ENCODE measurements at regions not wholly inside any gene's neighbourhood (a gene's known extent, or its start where the extent isn't known, plus 50 kb on each side); places are given as distances from the start of the nearest gene placed in this dataset.

- DNase-seq (ENCODE audit: low read depth in 2 of 2): no peak
- TF ChIP-seq EZH2 (IDR thresholded peaks at IDR 0.05; ENCODE audit: low read length, missing control alignments) (no peak), CTCF (conservative IDR thresholded peaks at IDR 0.05 in 1 of 2, IDR thresholded peaks at IDR 0.05 in 1 of 2; ENCODE audit: low read depth in 1 of 2, low read length in 2 of 2) (no peak)
- H3K4me2 ChIP-seq (ENCODE audit: extremely low read depth, insufficient read depth, low read length): no peak overlapping the region
- H3K27me3 ChIP-seq (ENCODE audit: control insufficient read depth, insufficient read depth, low read length): no peaks in the 10 kb centered on the region
- no peak overlapping the region for H3K9ac ChIP-seq (ENCODE audit: insufficient read depth, low read length)
- no peaks in the 10 kb centered on the region for H3K36me3 ChIP-seq (ENCODE audit: control insufficient read depth, insufficient read depth, low read length)
- H3K4me1 ChIP-seq (ENCODE audit: control insufficient read depth, extremely low read depth, insufficient read depth, low read length): no peaks in the 10 kb centered on the region
- H3K79me2 ChIP-seq (ENCODE audit: control insufficient read depth, insufficient read depth, low read length): no peaks in the 10 kb centered on the region
- no peak overlapping the region for H3K4me3 ChIP-seq (replicated peaks in 1 of 4; ENCODE audit: control extremely low read depth in 1 of 4, insufficient read depth in 1 of 4, low read depth in 3 of 4, low read length in 4 of 4)
- H3K9me3 ChIP-seq (ENCODE audit: control insufficient read depth, insufficient read depth, low read depth, low read length): no peaks in the 10 kb centered on the region
- no peak overlapping the region for H2AFZ ChIP-seq (ENCODE audit: low read length)
- H3K27ac ChIP-seq (ENCODE audit: insufficient read depth, low read length): no peak overlapping the region
- no peaks in the 10 kb centered on the region for H4K20me1 ChIP-seq (ENCODE audit: control insufficient read depth, extremely low read depth, insufficient read depth, low read length)
Observed at GRCh38 chr6:916131-916530, 223.2 kb upstream of the EXOC2 start.

- H2AFZ ChIP-seq (ENCODE audit: low read length): no peak overlapping the region
- peak overlapping the region; percentile 21 for H3K4me2 ChIP-seq (ENCODE audit: extremely low read depth, insufficient read depth, low read length)
- peak; percentile 70 to 82 for TF ChIP-seq CTCF (conservative IDR thresholded peaks at IDR 0.05 in 1 of 2, IDR thresholded peaks at IDR 0.05 in 1 of 2; ENCODE audit: low read depth in 1 of 2, low read length in 2 of 2)
- no peak for TF ChIP-seq EZH2 (IDR thresholded peaks at IDR 0.05; ENCODE audit: low read length, missing control alignments)
- H3K36me3 ChIP-seq (ENCODE audit: control insufficient read depth, insufficient read depth, low read length): no peaks in the 10 kb centered on the region
- no peaks in the 10 kb centered on the region for H3K79me2 ChIP-seq (ENCODE audit: control insufficient read depth, insufficient read depth, low read length)
- no peaks in the 10 kb centered on the region for H3K9me3 ChIP-seq (ENCODE audit: control insufficient read depth, insufficient read depth, low read depth, low read length)
- H3K27ac ChIP-seq (ENCODE audit: insufficient read depth, low read length): no peak overlapping the region
- H3K9ac ChIP-seq (ENCODE audit: insufficient read depth, low read length): no peak overlapping the region
- H3K27me3 ChIP-seq (ENCODE audit: control insufficient read depth, insufficient read depth, low read length): peaks cover 3% of the 10 kb centered on the region
- H3K4me1 ChIP-seq (ENCODE audit: control insufficient read depth, extremely low read depth, insufficient read depth, low read length): no peaks in the 10 kb centered on the region
- peak in 1 of 2 donors; percentile 78 for DNase-seq (ENCODE audit: low read depth in 2 of 2)
- no peaks in the 10 kb centered on the region for H4K20me1 ChIP-seq (ENCODE audit: control insufficient read depth, extremely low read depth, insufficient read depth, low read length)
- H3K4me3 ChIP-seq (replicated peaks in 1 of 4; ENCODE audit: control extremely low read depth in 1 of 4, insufficient read depth in 1 of 4, low read depth in 3 of 4, low read length in 4 of 4): no peak overlapping the region
Observed at GRCh38 chr6:912871-913835, 220.2 kb upstream of the EXOC2 start.

GRCh38 chr6:907928-908327 is 215.0 kb upstream of the EXOC2 start:
- no peak overlapping the region for H2AFZ ChIP-seq (ENCODE audit: low read length)
- no peaks in the 10 kb centered on the region for H3K79me2 ChIP-seq (ENCODE audit: control insufficient read depth, insufficient read depth, low read length)
- H3K27me3 ChIP-seq (ENCODE audit: control insufficient read depth, insufficient read depth, low read length): peaks cover 5% of the 10 kb centered on the region
- H3K36me3 ChIP-seq (ENCODE audit: control insufficient read depth, insufficient read depth, low read length): no peaks in the 10 kb centered on the region
- peaks cover 5% of the 10 kb centered on the region for H3K4me1 ChIP-seq (ENCODE audit: control insufficient read depth, extremely low read depth, insufficient read depth, low read length)
- no peaks in the 10 kb centered on the region for H3K9me3 ChIP-seq (ENCODE audit: control insufficient read depth, insufficient read depth, low read depth, low read length)
- H3K4me2 ChIP-seq (ENCODE audit: extremely low read depth, insufficient read depth, low read length): no peak overlapping the region
- no peak overlapping the region for H3K9ac ChIP-seq (ENCODE audit: insufficient read depth, low read length)
- no peaks in the 10 kb centered on the region for H4K20me1 ChIP-seq (ENCODE audit: control insufficient read depth, extremely low read depth, insufficient read depth, low read length)
- H3K4me3 ChIP-seq (replicated peaks in 1 of 4; ENCODE audit: control extremely low read depth in 1 of 4, insufficient read depth in 1 of 4, low read depth in 3 of 4, low read length in 4 of 4): no peak overlapping the region
- H3K27ac ChIP-seq (ENCODE audit: insufficient read depth, low read length): no peak overlapping the region
- TF ChIP-seq CTCF (conservative IDR thresholded peaks at IDR 0.05 in 1 of 2, IDR thresholded peaks at IDR 0.05 in 1 of 2; ENCODE audit: low read depth in 1 of 2, low read length in 2 of 2) (no peak), EZH2 (IDR thresholded peaks at IDR 0.05; ENCODE audit: low read length, missing control alignments) (no peak)
- no peak for DNase-seq (ENCODE audit: low read depth in 2 of 2)
